Immature natural killer cell (primary cell): ENCODE measurements at regions not wholly inside any gene's neighbourhood (a gene's known extent, or its start where the extent isn't known, plus 50 kb on each side); places are given as distances from the start of the nearest gene placed in this dataset.
A peak's percentile ranks its signal among the peaks of the same experiment; 100 is the strongest.

Experiments used
- DNase-seq, 3 donors: peaks; one replicate each; pipeline ENCODE4 v3.0.0; 2022; ENCODE audit warnings: mixed read lengths in 1 of 3
- H3K27ac Mint-ChIP-seq, 6 donors: one replicate each; pipeline ENCODE4 v1.8.0; 2020; ENCODE audit warnings: mixed read lengths in 6 of 6, mild to moderate bottlenecking in 5 of 6, inconsistent platforms in 4 of 6, moderate library complexity in 3 of 6
- H3K27me3 Mint-ChIP-seq, 3 donors: one replicate each; pipeline ENCODE4 v1.8.0; 2020 to 2021; ENCODE audit warnings: low read depth in 3 of 3, mild to moderate bottlenecking in 3 of 3, mixed read lengths in 3 of 3, moderate library complexity in 3 of 3, inconsistent platforms in 1 of 3
- H3K36me3 Mint-ChIP-seq, 3 donors: one replicate each; pipeline ENCODE4 v1.8.0; 2020; ENCODE audit warnings: mixed read lengths in 3 of 3, inconsistent platforms in 2 of 3, mild to moderate bottlenecking in 2 of 3
- H3K4me1 Mint-ChIP-seq, 2 donors: one replicate each; pipeline ENCODE4 v1.8.0; 2020; ENCODE audit warnings: inconsistent platforms in 2 of 2, mild to moderate bottlenecking in 2 of 2, mixed read lengths in 2 of 2, moderate library complexity in 1 of 2
- H3K4me3 Mint-ChIP-seq, 5 donors: one replicate each; pipeline ENCODE4 v1.8.0; 2020; ENCODE audit warnings: mild to moderate bottlenecking in 5 of 5, mixed read lengths in 5 of 5, inconsistent platforms in 3 of 5, moderate library complexity in 3 of 5
- H3K9me3 Mint-ChIP-seq, 6 donors: one replicate each; pipeline ENCODE4 v1.8.0; 2020; ENCODE audit warnings: mild to moderate bottlenecking in 6 of 6, mixed read lengths in 6 of 6, inconsistent platforms in 4 of 6, moderate library complexity in 3 of 6

GRCh38 chr6:29999416-29999815, 57.1 kb downstream of the HLA-A start:
- DNase-seq: no peak
- Mint-ChIP-seq H3K4me1 (peaks cover 13 to 16% of the 10 kb centered on the region in 2 donors), H3K4me3 (no peak overlapping the region), H3K27ac (peak overlapping the region in 1 of 6 donors; percentile 33), H3K27me3 (peaks cover 2 to 8% (median 3%) of the 10 kb centered on the region in 3 donors), H3K36me3 (no peaks in the 10 kb centered on the region), H3K9me3 (no peaks in the 10 kb centered on the region)

DNA sequence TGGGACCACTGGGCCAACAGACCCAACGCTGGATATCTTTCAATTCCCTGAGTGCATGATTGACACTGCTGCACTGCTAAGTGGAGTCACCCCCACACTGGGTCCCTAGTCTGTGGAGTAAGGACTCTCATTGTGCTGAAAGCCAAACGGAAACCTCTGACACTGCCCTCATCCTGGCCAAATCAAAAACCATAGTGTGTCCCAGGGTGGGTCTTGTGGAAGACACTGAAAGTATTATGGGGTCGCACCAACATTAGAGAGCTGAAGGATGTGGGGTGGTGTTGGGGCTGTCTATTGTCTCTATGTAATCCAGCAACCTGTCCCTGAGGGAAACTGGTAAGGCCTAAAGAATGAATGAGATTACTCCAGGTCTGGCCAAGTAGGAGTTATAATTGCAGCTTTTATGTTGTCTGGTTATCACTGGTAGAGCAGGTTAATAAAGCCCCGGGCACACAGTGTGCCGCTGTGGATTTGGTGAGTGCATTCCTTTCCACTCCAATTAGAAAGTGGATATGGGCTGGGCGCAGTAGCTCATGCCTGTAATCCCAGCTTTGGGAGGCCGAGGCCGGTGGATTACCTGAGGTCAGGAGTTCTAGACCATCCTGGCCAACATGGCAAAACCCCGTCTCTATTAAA, 57.9 kb downstream of the HLA-A start:
- Mint-ChIP-seq H3K27ac (peak overlapping the region in 1 of 6 donors; percentile 56), H3K27me3 (peaks cover 3 to 12% (median 8%) of the 10 kb centered on the region in 3 donors), H3K9me3 (no peaks in the 10 kb centered on the region), H3K4me1 (peaks cover 13 to 16% of the 10 kb centered on the region in 2 donors), H3K36me3 (no peaks in the 10 kb centered on the region), H3K4me3 (peak overlapping the region in 1 of 5 donors; percentile 4)
- DNase-seq: no peak

DNA sequence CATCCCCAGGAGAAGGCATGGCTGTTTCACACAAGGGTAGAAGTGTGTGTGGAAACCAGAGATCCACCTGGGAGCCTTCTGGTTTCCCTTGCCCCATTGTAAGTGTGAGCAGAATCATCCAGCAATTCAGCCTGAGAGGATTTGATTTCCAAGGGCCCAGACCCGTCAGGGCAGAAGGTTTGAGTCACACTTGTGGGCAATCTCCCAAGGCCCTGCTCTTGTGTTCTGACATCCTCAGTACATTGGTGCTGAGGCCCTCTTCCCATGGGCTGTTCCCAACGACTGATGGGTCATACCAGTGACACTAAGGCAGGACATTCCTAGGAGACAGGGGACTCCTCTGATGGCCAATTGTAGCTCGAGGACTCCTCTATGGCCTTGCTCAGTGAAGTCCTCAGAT, 58.2 kb upstream of the POLR1H start:
- Mint-ChIP-seq H3K4me1 (peaks cover 33 to 36% of the 10 kb centered on the region in 2 donors), H3K27ac (no peak overlapping the region), H3K27me3 (peaks cover 14 to 22% (median 15%) of the 10 kb centered on the region in 3 donors), H3K4me3 (no peak overlapping the region), H3K9me3 (no peaks in the 10 kb centered on the region), H3K36me3 (peaks cover 0 to 4% (median 0%) of the 10 kb centered on the region in 3 donors)
- no peak for DNase-seq

DNA sequence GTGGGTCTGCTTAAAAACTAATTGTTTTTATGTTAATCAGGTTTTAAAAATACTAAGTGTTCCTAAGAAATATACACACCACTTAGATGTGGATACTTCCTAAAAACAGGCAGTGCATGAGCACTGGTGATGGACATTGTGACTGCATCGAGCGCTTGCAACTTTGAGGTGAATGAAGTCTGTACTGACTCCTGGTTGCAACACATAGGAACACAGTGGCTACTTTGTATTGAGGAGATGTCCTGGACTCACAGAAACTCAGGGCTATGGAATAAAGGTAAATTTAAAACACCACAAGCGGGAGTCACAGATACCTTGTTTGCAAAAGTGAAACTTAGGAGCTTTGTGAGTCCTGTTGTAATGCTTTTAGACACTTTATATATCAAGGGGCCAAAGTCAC, 55.6 kb upstream of the POLR1H start:
- Mint-ChIP-seq H3K4me1 (peaks cover 22 to 23% of the 10 kb centered on the region in 2 donors), H3K27ac (no peak overlapping the region), H3K36me3 (peaks cover 11 to 14% (median 11%) of the 10 kb centered on the region in 3 donors), H3K9me3 (no peaks in the 10 kb centered on the region), H3K4me3 (peak overlapping the region; percentile 29 to 80 (median 79)), H3K27me3 (peaks cover 14 to 28% (median 24%) of the 10 kb centered on the region in 3 donors)
- no peak for DNase-seq

DNA sequence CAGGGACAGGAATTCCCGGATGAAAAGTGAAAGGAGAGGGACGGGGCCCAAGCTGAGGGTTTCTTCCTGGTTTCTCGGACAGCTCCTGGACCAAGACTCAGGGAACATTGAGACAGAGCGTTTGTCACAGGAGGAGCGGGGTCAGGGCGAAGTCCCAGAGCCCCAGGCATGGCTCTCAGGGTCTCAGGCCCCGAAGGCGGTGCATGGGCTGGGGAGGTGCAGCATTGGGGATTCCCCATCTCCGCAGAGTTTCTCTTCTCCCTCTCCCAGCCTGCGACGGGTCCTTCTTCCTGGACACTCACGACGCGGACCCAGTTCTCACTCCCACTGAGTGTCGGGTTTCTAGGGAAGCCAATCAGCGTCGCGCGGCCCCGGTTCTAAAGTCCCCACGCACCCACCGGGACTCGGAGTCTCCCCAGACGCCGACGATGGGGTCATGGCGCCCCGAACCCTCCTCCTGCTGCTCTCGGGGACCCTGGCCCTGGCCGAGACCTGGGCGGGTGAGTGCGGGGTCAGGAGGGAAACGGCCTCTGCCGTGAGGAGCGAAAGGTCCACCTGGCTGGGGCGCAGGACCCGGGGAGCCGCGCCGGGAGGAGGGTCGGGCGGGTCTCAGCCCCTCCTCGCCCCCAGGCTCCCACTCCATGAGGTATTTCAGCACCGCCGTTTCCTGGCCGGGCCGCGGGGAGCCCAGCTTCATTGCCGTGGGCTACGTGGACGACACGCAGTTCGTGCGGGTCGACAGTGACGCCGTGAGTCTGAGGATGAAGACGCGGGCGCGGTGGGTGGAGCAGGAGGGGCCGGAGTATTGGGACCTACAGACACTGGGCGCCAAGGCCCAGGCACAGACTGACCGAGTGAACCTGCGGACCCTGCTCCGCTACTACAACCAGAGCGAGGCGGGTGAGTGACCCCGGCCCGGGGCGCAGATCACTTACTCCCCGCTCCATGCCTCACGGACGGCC, 54.6 kb upstream of the POLR1H start:
- peaks cover 14 to 30% (median 24%) of the 10 kb centered on the region in 3 donors for H3K27me3 Mint-ChIP-seq
- no peaks in the 10 kb centered on the region for H3K9me3 Mint-ChIP-seq
- peaks cover 20% of the 10 kb centered on the region in 2 donors for H3K4me1 Mint-ChIP-seq
- H3K36me3 Mint-ChIP-seq: peaks cover 11 to 18% (median 14%) of the 10 kb centered on the region in 3 donors
- H3K27ac Mint-ChIP-seq: peak overlapping the region in 1 of 6 donors; percentile 34
- peak in 2 of 3 donors; percentile 2 to 20 for DNase-seq
- peak overlapping the region; percentile 29 to 80 (median 79) for H3K4me3 Mint-ChIP-seq

GRCh38 chr6:30007132-30007764, 53.8 kb upstream of the POLR1H start:
- DNase-seq: no peak
- H3K27ac Mint-ChIP-seq: no peak overlapping the region
- peaks cover 14 to 30% (median 24%) of the 10 kb centered on the region in 3 donors for H3K27me3 Mint-ChIP-seq
- peaks cover 14 to 23% (median 15%) of the 10 kb centered on the region in 3 donors for H3K36me3 Mint-ChIP-seq
- H3K4me1 Mint-ChIP-seq: peaks cover 20% of the 10 kb centered on the region in 2 donors
- H3K4me3 Mint-ChIP-seq: peak overlapping the region; percentile 54 to 80 (median 65)
- H3K9me3 Mint-ChIP-seq: no peaks in the 10 kb centered on the region

DNA sequence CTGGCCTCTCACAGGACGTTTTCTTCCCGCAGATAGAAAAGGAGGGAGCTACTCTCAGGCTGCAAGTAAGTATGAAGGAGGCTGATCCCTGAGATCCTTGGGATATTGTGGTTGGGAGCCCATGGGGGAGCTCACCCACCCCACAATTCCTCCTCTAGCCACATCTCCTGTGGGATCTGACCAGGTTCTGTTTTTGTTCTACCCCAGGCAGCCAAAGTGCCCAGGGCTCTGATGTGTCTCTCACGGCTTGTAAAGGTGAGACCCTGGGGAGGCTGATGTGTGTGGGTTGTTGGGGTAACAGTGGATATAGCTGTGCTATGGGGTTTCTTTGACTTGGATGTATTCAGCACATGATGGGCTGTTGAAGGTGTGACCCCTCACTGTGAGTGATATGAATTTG, 52.0 kb upstream of the POLR1H start:
- Mint-ChIP-seq H3K27ac (no peak overlapping the region), H3K4me3 (peak overlapping the region in 1 of 5 donors; percentile 10), H3K36me3 (peaks cover 14 to 23% (median 15%) of the 10 kb centered on the region in 3 donors), H3K9me3 (no peaks in the 10 kb centered on the region), H3K27me3 (peaks cover 14 to 30% (median 24%) of the 10 kb centered on the region in 3 donors), H3K4me1 (peaks cover 20% of the 10 kb centered on the region in 2 donors)
- DNase-seq: no peak
